ENCODE measurements at regions not wholly inside any gene's neighbourhood (a gene's known extent, or its start where the extent isn't known, plus 50 kb on each side); places are given as distances from the start of the nearest gene placed in this dataset.

GRCh38 chr15:53009093-53009492 lies 219.0 kb upstream of the ONECUT1 start:
- Histone ChIP-seq H3K4me1 (ENCODE audit: insufficient read depth) (no peaks in the 10 kb centered on the region), H3K27ac (no peak overlapping the region), H3K36me3 (no peaks in the 10 kb centered on the region), H3K9me3 (no peaks in the 10 kb centered on the region), H3K27me3 (no peaks in the 10 kb centered on the region), H3K4me3 (no peak overlapping the region)
- no peak for TF ChIP-seq EP300 (IDR thresholded peaks at IDR 0.05)
- no peak for TF ChIP-seq CTCF (IDR thresholded peaks at IDR 0.05)
- no peak for TF ChIP-seq POLR2A (IDR thresholded peaks at IDR 0.05)
- WGBS, 3 donors, result 43 to 56% (median 51%) methylated on average over 1 of the region's 1 CpG
- no peak for DNase-seq
- intact Hi-C loops (cut with DNase I), result no loop called here

GRCh38 chr15:53000409-53000808 lies 210.3 kb upstream of the ONECUT1 start:
- H3K27ac ChIP-seq, result no peak overlapping the region
- WGBS, 3 donors, result 46 to 58% (median 51%) methylated on average over 4 of the region's 4 CpGs
- TF ChIP-seq CTCF (IDR thresholded peaks at IDR 0.05), result no peak
- no peak for TF ChIP-seq POLR2A (IDR thresholded peaks at IDR 0.05)
- no peak for TF ChIP-seq EP300 (IDR thresholded peaks at IDR 0.05)
- no peak overlapping the region for H3K4me3 ChIP-seq
- DNase-seq, result no peak
- no peaks in the 10 kb centered on the region for H3K9me3 ChIP-seq
- H3K4me1 ChIP-seq (ENCODE audit: insufficient read depth), result no peaks in the 10 kb centered on the region
- H3K27me3 ChIP-seq, result no peaks in the 10 kb centered on the region
- intact Hi-C loops (cut with DNase I), result no loop called here
- H3K36me3 ChIP-seq, result no peaks in the 10 kb centered on the region

- intact Hi-C loops (cut with DNase I), result loop anchor here in 1 of 4 donors (10.0 kb wide), 1 partner anchor 62 kb away; no protein-coding TSS in a partner anchor
- TF ChIP-seq CTCF (IDR thresholded peaks at IDR 0.05), result no peak
- no peak for TF ChIP-seq EP300 (IDR thresholded peaks at IDR 0.05)
- TF ChIP-seq POLR2A (IDR thresholded peaks at IDR 0.05), result no peak
- Histone ChIP-seq H3K27ac (no peak overlapping the region), H3K4me1 (ENCODE audit: insufficient read depth) (no peaks in the 10 kb centered on the region), H3K9me3 (no peaks in the 10 kb centered on the region), H3K27me3 (no peaks in the 10 kb centered on the region), H3K36me3 (no peaks in the 10 kb centered on the region), H3K4me3 (no peak overlapping the region)
- DNase-seq, result no peak
These were observed 207.0 kb upstream of the ONECUT1 start for GRCh38 chr15:52997123-52997522.

GRCh38 chr15:52994290-52994689 lies 204.2 kb upstream of the ONECUT1 start:
- 65 to 77% (median 67%) methylated on average over 1 of the region's 1 CpG for WGBS, 3 donors

More at GRCh38 chr15:52994290-52994689, 204.2 kb upstream of the ONECUT1 start:
- Histone ChIP-seq H3K9me3 (no peaks in the 10 kb centered on the region), H3K27ac (no peak overlapping the region), H3K27me3 (no peaks in the 10 kb centered on the region), H3K36me3 (no peaks in the 10 kb centered on the region), H3K4me3 (no peak overlapping the region), H3K4me1 (ENCODE audit: insufficient read depth) (no peaks in the 10 kb centered on the region)
- DNase-seq, result no peak
- no peak for TF ChIP-seq CTCF (IDR thresholded peaks at IDR 0.05)
- no peak for TF ChIP-seq POLR2A (IDR thresholded peaks at IDR 0.05)
- TF ChIP-seq EP300 (IDR thresholded peaks at IDR 0.05), result no peak
- intact Hi-C loops (cut with DNase I), result loop anchor here in 1 of 4 donors (10.0 kb wide), 1 partner anchor 59 kb away; no protein-coding TSS in a partner anchor
